ENCODE measurements at regions not wholly inside any gene's neighbourhood (a gene's known extent, or its start where the extent isn't known, plus 50 kb on each side); places are given as distances from the start of the nearest gene placed in this dataset.

GRCh38 chr15:96837241-96837970 lies 506.9 kb downstream of the NR2F2 start:
- Mint-ChIP-seq H3K9me3 (peaks cover 34% of the 10 kb centered on the region), H3K27ac (no peak overlapping the region), H3K36me3 (ENCODE audit: low read depth) (peaks cover 18% of the 10 kb centered on the region), H3K4me1 (no peaks in the 10 kb centered on the region), H3K27me3 (ENCODE audit: low read depth, poor library complexity) (peaks cover 4% of the 10 kb centered on the region), H3K4me3 (no peak overlapping the region)
- TF ChIP-seq CTCF (IDR thresholded peaks at IDR 0.05): no peak
- DNase-seq: no peak

- no peak overlapping the region for H3K4me3 Mint-ChIP-seq
- no peak for DNase-seq
- H3K4me1 Mint-ChIP-seq: no peaks in the 10 kb centered on the region
- no peak for TF ChIP-seq CTCF (IDR thresholded peaks at IDR 0.05)
- peaks cover 40% of the 10 kb centered on the region for H3K9me3 Mint-ChIP-seq
- H3K36me3 Mint-ChIP-seq (ENCODE audit: low read depth): peaks cover 21% of the 10 kb centered on the region
- peaks cover 4% of the 10 kb centered on the region for H3K27me3 Mint-ChIP-seq (ENCODE audit: low read depth, poor library complexity)
- H3K27ac Mint-ChIP-seq: no peak overlapping the region
Measured at GRCh38 chr15:96838081-96838480, 507.6 kb downstream of the NR2F2 start.

- Mint-ChIP-seq H3K36me3 (ENCODE audit: low read depth) (peaks cover 16% of the 10 kb centered on the region), H3K27me3 (ENCODE audit: low read depth, poor library complexity) (peaks cover 5% of the 10 kb centered on the region), H3K9me3 (peaks cover 50% of the 10 kb centered on the region), H3K27ac (no peak overlapping the region), H3K4me3 (no peak overlapping the region), H3K4me1 (peaks cover 36% of the 10 kb centered on the region)
- no peak for DNase-seq
- TF ChIP-seq CTCF (IDR thresholded peaks at IDR 0.05): no peak
Measured at GRCh38 chr15:96849271-96849900, 518.9 kb downstream of the NR2F2 start.

GRCh38 chr15:96851613-96852012 lies 521.1 kb downstream of the NR2F2 start:
- Mint-ChIP-seq H3K27ac (peak overlapping the region; percentile 14), H3K27me3 (ENCODE audit: low read depth, poor library complexity) (peaks cover 2% of the 10 kb centered on the region), H3K36me3 (ENCODE audit: low read depth) (peaks cover 11% of the 10 kb centered on the region), H3K4me3 (no peak overlapping the region), H3K4me1 (peaks cover 36% of the 10 kb centered on the region), H3K9me3 (peaks cover 34% of the 10 kb centered on the region)
- no peak for DNase-seq
- no peak for TF ChIP-seq CTCF (IDR thresholded peaks at IDR 0.05)

- no peak for DNase-seq
- no peak for TF ChIP-seq CTCF (IDR thresholded peaks at IDR 0.05)
- Mint-ChIP-seq H3K36me3 (ENCODE audit: low read depth) (peaks cover 9% of the 10 kb centered on the region), H3K27me3 (ENCODE audit: low read depth, poor library complexity) (peaks cover 7% of the 10 kb centered on the region), H3K27ac (peak overlapping the region; percentile 93), H3K4me3 (no peak overlapping the region), H3K9me3 (peaks cover 24% of the 10 kb centered on the region), H3K4me1 (peaks cover 23% of the 10 kb centered on the region)
Measured at GRCh38 chr15:96858694-96859093, 528.2 kb downstream of the NR2F2 start.

GRCh38 chr15:96860741-96861140 lies 530.2 kb downstream of the NR2F2 start:
- Mint-ChIP-seq H3K4me3 (no peak overlapping the region), H3K4me1 (peaks cover 23% of the 10 kb centered on the region), H3K27ac (no peak overlapping the region), H3K9me3 (peaks cover 22% of the 10 kb centered on the region), H3K36me3 (ENCODE audit: low read depth) (peaks cover 7% of the 10 kb centered on the region), H3K27me3 (ENCODE audit: low read depth, poor library complexity) (peaks cover 7% of the 10 kb centered on the region)
- no peak for DNase-seq
- no peak for TF ChIP-seq CTCF (IDR thresholded peaks at IDR 0.05)
